NCI-H2081 (cell line): ENCODE measurements at regions not wholly inside any gene's neighbourhood (a gene's known extent, or its start where the extent isn't known, plus 50 kb on each side); places are given as distances from the start of the nearest gene placed in this dataset.

Source experiments
- DNase-seq, 2 experiments: peaks; one replicate each; lab custom pipeline; 2025; lab: John Stamatoyannopoulos, UW

DNA sequence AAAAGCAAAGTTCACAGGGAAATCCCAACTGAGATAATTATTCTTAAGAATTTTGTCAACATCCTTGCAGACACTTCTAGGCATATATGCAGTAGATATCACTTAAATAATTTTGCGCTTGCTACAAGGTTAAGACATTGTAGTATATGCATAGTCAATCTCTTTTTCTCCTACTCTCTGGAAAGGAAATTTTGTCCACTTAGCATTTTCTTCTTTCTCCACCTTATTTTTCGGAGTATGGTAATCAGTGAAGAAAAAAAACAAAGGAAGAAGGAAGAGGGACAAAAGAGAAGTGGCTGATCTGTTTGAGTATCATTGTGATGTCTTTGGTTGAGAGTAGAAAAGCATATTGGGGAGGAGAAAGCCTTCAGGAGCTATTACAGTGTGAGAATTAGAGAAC lies 104.6 kb downstream of the LACC1 start:
- no peak for DNase-seq

DNA sequence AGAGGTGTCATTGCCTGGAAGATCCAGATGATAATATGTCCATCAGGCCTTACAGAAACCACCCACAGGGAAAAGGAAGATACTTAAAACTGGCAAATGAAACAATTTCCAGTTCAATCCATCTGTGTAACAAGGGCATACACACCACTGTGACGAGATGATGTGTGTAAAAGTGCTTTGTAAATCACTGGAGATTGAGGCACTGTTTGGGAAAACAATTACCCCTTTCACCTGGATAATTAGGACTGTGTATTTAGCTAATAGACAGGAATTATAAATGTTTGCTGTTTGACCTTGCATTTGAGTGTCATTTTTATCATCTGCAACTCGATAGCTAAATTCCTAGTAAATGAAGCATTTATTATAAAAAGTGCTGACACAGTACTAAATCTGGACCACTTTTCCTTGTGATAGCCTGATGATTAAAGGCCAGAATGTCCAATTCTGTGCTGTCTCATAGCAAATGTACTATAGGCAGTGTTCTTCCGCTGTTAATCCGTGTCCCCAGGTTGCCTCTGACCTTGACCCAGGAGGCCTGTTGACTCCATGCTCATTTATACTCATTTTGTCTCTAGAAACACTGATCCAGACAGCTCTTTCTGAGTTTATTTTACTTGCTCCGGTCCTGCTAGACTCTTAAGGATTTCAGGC lies 105.8 kb downstream of the LACC1 start:
- peak in 1 of 2 experiments; percentile 64 for DNase-seq

DNA sequence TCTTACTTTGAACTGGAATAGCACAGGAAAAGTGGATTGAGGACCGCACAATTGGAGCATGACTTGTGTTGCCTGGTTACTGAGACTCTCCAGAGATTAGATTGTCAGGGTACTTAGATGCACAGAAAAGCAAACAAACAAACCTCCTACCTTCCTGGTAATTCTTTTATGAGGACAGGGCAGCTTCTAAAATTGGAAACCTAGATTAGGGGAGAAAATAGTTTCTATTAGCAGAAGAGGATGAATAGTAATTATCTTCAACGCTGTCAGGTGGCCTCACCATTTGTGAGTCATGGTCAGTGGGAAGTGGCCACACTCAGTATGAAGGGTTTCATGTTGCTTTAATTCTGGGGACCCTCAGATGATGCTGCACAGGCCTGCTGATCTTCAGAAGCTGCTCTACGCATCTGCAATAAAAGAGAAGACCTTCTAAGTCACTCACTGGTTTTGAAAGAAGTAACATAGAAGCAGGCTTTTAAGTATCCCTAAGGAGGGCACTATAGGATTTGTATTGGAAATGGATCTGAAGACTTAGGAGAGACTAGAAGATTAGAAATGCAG lies 106.8 kb downstream of the LACC1 start:
- peak in 1 of 2 experiments; percentile 11 for DNase-seq

DNA sequence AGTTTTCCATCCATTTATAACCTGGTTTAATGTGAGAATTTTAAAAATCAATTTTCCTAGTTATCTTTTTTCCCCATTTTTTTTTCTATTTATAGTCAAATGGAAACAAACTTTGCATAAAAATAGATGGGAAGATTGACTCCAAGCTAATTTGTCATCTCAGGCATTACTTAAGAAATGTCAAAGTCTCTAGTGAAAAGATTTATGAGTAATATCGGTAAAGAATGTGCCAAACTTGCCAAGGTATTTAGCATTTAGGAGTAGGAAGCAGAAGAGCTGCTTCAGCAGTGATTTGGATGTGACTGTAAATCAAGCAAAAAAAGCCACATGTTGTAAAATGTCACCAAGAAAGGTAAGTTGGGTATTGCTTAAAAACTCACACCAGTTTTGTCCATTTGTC lies 108.6 kb downstream of the LACC1 start:
- no peak for DNase-seq

- DNase-seq: no peak
These were observed 110.3 kb downstream of the LACC1 start for GRCh38 chr13:43990021-43990420.

GRCh38 chr13:43990829-43991228 lies 111.1 kb downstream of the LACC1 start:
- DNase-seq: no peak

DNA sequence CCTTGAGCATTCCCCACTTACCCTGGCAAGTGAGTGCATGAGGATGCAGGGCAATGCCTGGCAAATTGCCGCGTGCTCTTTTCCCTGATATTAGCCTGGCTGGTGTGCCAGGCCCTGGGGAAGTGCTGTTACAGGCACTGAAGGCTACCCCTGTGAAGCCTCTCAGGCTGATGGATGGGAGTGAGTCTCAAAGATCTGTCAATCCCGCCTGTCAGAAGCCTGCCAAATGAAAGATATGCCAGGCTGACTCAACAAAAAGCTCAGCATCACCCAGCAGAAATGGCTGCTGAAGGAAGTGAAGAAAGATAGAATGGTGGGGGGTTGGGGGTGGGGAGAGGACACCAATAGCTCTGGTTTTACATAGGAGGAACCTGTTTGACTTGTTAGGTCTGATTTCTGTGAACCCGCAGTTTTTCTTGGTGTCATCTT lies 112.1 kb downstream of the LACC1 start:
- no peak for DNase-seq

DNA sequence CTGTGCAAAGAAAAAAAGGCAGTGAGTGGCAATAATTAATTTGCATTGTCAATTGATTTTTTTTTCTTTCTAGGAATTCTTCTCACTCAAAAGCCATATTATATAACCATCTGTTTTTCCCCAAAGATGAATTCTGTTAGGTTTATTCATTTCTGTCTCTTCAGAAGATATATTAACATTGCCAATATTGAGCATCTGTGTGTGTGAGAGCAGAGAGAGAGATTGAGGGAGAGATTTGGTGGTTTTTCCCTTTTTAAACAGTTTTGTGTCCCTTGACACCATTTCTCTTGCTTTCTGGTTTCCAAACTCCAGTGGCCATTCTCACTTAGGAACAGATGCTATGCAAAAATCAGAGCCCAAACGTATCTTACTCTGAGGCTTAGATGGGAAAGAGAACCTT lies 112.5 kb downstream of the LACC1 start:
- no peak for DNase-seq

DNA sequence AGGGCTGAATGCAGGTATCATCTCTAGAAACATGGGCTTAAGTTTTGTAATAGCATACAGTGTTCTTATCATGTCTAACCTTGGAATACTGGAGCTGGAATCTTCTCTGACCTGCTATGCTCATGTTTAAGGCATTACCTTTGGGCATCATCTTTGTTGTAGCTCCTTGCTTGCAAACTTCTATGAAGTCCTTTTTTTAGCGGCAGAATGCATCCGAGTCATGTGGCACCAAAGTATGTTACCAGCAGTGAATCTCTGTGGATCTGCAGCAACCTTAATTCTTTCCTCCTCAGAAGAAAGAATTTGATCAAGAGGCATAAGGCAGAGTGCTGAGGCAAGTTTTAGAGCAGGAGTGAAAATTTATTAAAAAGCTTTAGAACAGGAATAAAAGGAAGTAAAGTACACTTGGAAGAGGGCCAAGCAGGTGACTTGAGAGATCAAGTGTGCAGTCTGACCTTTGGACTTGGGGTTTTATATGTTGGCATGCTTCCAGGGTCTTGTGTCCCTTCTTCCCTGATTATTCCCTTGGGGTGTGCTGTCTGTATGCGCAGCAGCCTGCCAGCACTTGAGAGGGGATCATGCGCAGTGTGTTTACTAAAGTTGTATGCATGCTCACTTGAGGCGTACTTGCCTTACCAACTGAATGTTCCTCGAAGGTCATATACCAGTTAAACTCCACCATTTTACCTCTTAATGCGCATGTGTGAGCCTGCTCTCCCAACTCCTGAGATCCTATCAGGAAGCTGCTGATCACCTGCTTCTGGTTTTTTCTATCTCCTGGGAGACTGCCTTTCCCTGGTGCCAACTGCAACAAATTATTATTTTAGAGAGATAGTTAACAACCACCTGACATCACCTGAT lies 115.5 kb downstream of the LACC1 start:
- DNase-seq: no peak

DNA sequence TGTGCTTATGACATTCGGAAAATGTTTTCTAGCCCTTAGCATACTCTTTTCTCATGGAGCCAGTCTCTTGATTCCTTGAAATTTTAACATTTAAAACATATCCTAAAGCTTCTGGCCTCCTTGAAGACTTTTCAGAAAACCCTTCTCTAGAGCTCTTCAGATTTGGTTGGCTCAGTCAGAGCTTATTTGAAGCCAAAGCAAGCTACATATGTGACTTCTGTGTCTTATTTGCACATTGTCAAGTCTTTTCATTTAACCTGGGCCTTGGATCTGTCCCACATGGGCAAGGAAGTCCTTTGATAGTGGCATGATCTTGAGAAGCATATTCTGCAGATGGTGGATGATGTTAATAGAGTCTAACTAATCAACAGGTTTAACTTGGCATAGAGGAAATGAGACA lies 116.5 kb downstream of the LACC1 start:
- DNase-seq: no peak

GRCh38 chr13:44003481-44003880 lies 123.8 kb downstream of the LACC1 start:
- no peak for DNase-seq

DNA sequence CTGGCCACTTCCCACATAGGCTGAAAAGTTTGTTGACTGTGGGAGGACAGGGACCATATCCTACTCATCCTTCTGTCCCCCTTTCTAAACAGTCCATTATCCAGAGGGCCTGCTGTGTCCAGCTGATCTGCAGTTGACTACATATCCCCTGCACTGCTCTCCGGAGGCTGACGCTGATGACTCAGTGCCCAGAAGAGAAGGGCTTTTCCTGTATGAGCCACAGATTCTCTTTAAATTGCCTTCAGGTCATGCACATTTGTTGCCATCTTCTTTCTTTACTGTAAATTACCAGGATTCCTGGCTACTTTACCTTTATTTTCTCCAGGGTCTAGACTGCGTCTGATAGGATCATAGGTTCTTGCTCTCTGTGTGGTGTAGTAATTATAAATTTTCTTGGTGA lies 125.2 kb downstream of the LACC1 start:
- no peak for DNase-seq

DNA sequence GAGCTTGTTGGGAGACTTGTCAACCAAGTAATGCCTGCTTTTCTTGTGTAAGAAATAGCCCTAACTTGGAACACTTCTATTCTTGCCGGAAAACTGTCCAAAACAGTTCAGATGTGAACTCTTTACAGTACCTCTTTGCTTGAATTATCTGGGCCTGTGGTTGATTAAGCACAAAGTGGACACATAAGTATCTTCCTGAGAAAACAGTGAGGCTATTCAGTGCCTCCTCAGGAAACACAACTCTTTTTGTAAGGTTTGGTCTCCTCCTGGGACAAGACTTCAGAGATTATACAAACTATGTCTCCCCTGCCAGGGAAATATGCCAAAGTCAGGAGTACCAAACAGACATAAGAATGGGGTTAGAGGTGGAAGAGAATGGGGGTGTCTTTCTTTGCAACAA lies 127.7 kb downstream of the LACC1 start:
- DNase-seq: no peak

DNA sequence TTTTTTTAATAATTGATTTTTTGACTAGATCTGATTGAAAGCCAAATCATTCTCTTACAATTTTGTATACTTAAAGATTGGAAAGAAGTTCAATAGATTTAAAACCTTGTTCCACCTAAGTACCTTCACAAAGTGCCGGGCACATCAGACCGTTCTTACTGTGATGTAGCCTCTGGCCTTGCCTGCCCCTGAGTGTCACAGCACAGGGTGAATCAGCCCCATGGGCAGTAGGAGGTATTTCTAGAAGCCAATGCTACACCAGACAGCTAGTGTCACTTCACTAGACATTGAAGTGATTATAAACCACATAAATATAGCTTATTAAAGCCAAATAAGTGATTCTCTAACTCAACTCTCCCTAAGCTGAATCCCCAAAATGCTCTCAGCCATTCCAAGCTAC lies 131.3 kb downstream of the LACC1 start:
- DNase-seq: no peak

- DNase-seq: no peak
These were observed 133.4 kb downstream of the LACC1 start for GRCh38 chr13:44012910-44013757.

GRCh38 chr13:44013758-44014291 lies 134.1 kb downstream of the LACC1 start:
- DNase-seq: no peak

GRCh38 chr13:44014501-44014900 lies 134.8 kb downstream of the LACC1 start:
- DNase-seq: no peak

- DNase-seq: no peak
These were observed 135.4 kb downstream of the LACC1 start for GRCh38 chr13:44015118-44015517.

- no peak for DNase-seq
These were observed 136.1 kb downstream of the LACC1 start for GRCh38 chr13:44015811-44016210.

- no peak for DNase-seq
These were observed 138.1 kb downstream of the LACC1 start for GRCh38 chr13:44017756-44018309.

GRCh38 chr13:44019651-44020050 lies 139.9 kb downstream of the LACC1 start:
- no peak for DNase-seq

DNA sequence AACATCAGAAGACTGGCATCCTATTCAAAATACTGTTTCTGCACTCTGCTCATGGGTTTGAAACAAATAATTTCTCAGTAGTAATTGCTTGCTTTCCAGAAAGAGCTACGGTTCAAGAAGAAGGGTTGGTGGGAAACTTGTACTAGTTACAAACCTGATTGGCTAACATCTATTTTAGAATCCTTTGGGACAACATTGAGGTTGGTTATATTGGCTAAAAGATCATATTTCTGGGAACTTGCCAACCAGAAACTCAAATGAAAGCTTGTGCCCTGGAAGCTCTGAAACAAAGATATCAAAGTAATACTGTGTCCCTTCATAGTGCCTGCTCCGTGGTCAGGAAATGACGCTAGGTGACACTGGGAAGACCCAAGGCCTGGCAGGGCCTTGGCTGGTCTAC lies 141.7 kb downstream of the LACC1 start:
- no peak for DNase-seq
